BJ (cell line): ENCODE measurements at regions not wholly inside any gene's neighbourhood (a gene's known extent, or its start where the extent isn't known, plus 50 kb on each side); places are given as distances from the start of the nearest gene placed in this dataset.
"Not testable (repeated sequence)": the region's sequence is repeated elsewhere in the genome, so short reads cannot be mapped to it uniquely, and the experiment has no call there.

Experiments used
- CTCF ChIA-PET: fragments of 350-600 bp; formaldehyde crosslinking; extraction: SDS; loops from one replicate; lab custom pipeline; 2021; ENCODE audit warnings: antibody characterized with exemption, inconsistent platforms; lab: Yijun Ruan, JAX
- POLR2A ChIA-PET: fragments of 300-600 bp; sonication (Branson Sonifier 250); formaldehyde crosslinking; extraction: SDS; loops from one replicate; lab custom pipeline; 2021; ENCODE audit warnings: antibody characterized with exemption; lab: Charles Lee
- DNase-seq: peaks from one replicate; pipeline ENCODE4 v3.0.0-alpha.2; 2011; ENCODE audit warnings: low read depth
- H3K27me3 ChIP-seq: 2 replicates; pipeline ENCODE4 v1.6.0; 2011; ENCODE audit warnings: low read length; ENCODE audit not compliant: control insufficient read depth, insufficient read depth
- H3K36me3 ChIP-seq: 2 replicates; pipeline ENCODE4 v1.5.1; 2011; ENCODE audit warnings: low read length; ENCODE audit not compliant: control insufficient read depth, insufficient read depth
- H3K4me3 ChIP-seq: 2 replicates; pipeline ENCODE4 v1.5.1; 2011; ENCODE audit warnings: low read depth, mild to moderate bottlenecking, control low read depth, low read length
- CTCF ChIP-seq: IDR thresholded peaks from 2 replicates; pipeline ENCODE4 v1.5.1; 2011; ENCODE audit warnings: low read depth, mild to moderate bottlenecking, control low read depth, inconsistent platforms, low read length, moderate library complexity; ENCODE audit not compliant: insufficient read depth

GRCh38 chr4:97027728-97028410, 1115.4 kb downstream of the STPG2 start:
- POLR2A ChIA-PET = no interaction called here
- CTCF ChIA-PET = no interaction called here

GRCh38 chr4:97028785-97029184, 1114.5 kb downstream of the STPG2 start:
- DNase-seq = no peak
- Histone ChIP-seq H3K4me3 (no peak overlapping the region), H3K36me3 (no peaks in the 10 kb centered on the region), H3K27me3 (no peaks in the 10 kb centered on the region)
- TF ChIP-seq CTCF = no peak
- POLR2A ChIA-PET = no interaction called here
- CTCF ChIA-PET = no interaction called here

More at GRCh38 chr4:97027728-97028410, 1115.4 kb downstream of the STPG2 start:
- Histone ChIP-seq H3K27me3 (no peaks in the 10 kb centered on the region), H3K36me3 (no peaks in the 10 kb centered on the region), H3K4me3 (no peak overlapping the region)
- TF ChIP-seq CTCF = no peak
- DNase-seq = no peak

- H3K36me3 ChIP-seq, POLR2A ChIA-PET, H3K27me3 ChIP-seq, DNase-seq, H3K4me3 ChIP-seq: not testable (repeated sequence)
- CTCF ChIA-PET = interaction anchor here (0.6 kb wide), 2 partner anchors 10 to 121 kb away, joined by 3 to 4 read pairs; no protein-coding TSS in a partner anchor
These were observed 1105.7 kb downstream of the STPG2 start for GRCh38 chr4:97037411-97038145.

GRCh38 chr4:97038146-97038516, 1105.1 kb downstream of the STPG2 start:
- CTCF ChIA-PET = interaction anchor here (0.6 kb wide), 2 partner anchors 9 to 120 kb away, joined by 3 to 4 read pairs; no protein-coding TSS in a partner anchor
- DNase-seq = no peak
- POLR2A ChIA-PET = no interaction called here

GRCh38 chr4:97072666-97073065, 1070.6 kb downstream of the STPG2 start:
- TF ChIP-seq CTCF = no peak
- ChIA-PET CTCF (no interaction called here), POLR2A (no interaction called here)
- DNase-seq = no peak
- Histone ChIP-seq H3K36me3 (no peaks in the 10 kb centered on the region), H3K4me3 (no peak overlapping the region), H3K27me3 (no peaks in the 10 kb centered on the region)

More at GRCh38 chr4:97038146-97038516, 1105.1 kb downstream of the STPG2 start:
- Histone ChIP-seq H3K27me3 (no peaks in the 10 kb centered on the region), H3K36me3 (no peaks in the 10 kb centered on the region), H3K4me3 (no peak overlapping the region)
- TF ChIP-seq CTCF = no peak
